Lung (tissue), 11 donors: ENCODE measurements at regions not wholly inside any gene's neighbourhood (a gene's known extent, or its start where the extent isn't known, plus 50 kb on each side); places are given as distances from the start of the nearest gene placed in this dataset.
A peak's percentile ranks its signal among the peaks of the same experiment; 100 is the strongest.

Experiments
- ATAC-seq: fragments of 200-7000 bp; cut with Tn5 transposase; one replicate; pipeline ENCODE4 v1.9.1; 2020; ENCODE audit warnings: moderate number of reproducible peaks; ENCODE audit not compliant: insufficient read depth, low FRiP score
- DNase-seq, 3 donors: peaks; one replicate each; pipeline ENCODE4 v3.0.0-alpha.2; 2013 to 2017
- H3K27ac ChIP-seq, 2 donors: one replicate each; pipeline ENCODE4 v1.5.1; 2013; ENCODE audit warnings: mild to moderate bottlenecking in 2 of 2, moderate library complexity in 2 of 2, control low read depth in 1 of 2, inconsistent platforms in 1 of 2, low read depth in 1 of 2, low read length in 1 of 2
- H3K27me3 ChIP-seq, 3 donors: one replicate each; pipeline ENCODE4 v1.5.1; 2013; ENCODE audit warnings: low read length in 2 of 3; ENCODE audit not compliant: control insufficient read depth in 3 of 3, insufficient read depth in 3 of 3
- H3K36me3 ChIP-seq, 4 donors: one replicate each; pipeline ENCODE4 v1.5.1; 2013; ENCODE audit warnings: low read length in 4 of 4, mild to moderate bottlenecking in 1 of 4, moderate library complexity in 1 of 4; ENCODE audit not compliant: control insufficient read depth in 4 of 4, insufficient read depth in 4 of 4
- H3K4me1 ChIP-seq, 5 donors: one replicate each; pipeline ENCODE4 v1.5.1; 2013; ENCODE audit warnings: low read length in 5 of 5, mild to moderate bottlenecking in 2 of 5, moderate library complexity in 1 of 5; ENCODE audit not compliant: control insufficient read depth in 5 of 5, insufficient read depth in 5 of 5
- H3K4me3 ChIP-seq: one replicate; pipeline ENCODE4 v1.5.1; 2013; ENCODE audit warnings: mild to moderate bottlenecking, control low read depth, moderate library complexity
- H3K9ac ChIP-seq, 2 donors: one replicate each; pipeline ENCODE4 v1.5.1; 2013; ENCODE audit warnings: low read length in 2 of 2, control low read depth in 1 of 2; ENCODE audit not compliant: insufficient read depth in 1 of 2
- H3K9me3 ChIP-seq, 4 donors: one replicate each; pipeline ENCODE4 v1.5.1; 2013; ENCODE audit warnings: low read length in 3 of 4, mild to moderate bottlenecking in 1 of 4, moderate library complexity in 1 of 4; ENCODE audit not compliant: control insufficient read depth in 4 of 4, insufficient read depth in 3 of 4
- CTCF ChIP-seq: IDR thresholded peaks from 2 replicates; pipeline ENCODE4 v1.5.1; 2012; ENCODE audit warnings: mild to moderate bottlenecking; ENCODE audit errors: control extremely low read depth, extremely low read depth
- WGBS, 2 donors: extraction: QIAGEN DNeasy Blood & Tissue Kit; methylation state at CpG; one replicate each; pipeline ENCODE4 v1.1.7; 2013; 5-methylcytosine and 5-hydroxymethylcytosine counted together
- donor health status: control.
- donor health status: control.
- donor health status: Bipolar disorder and iron deficiency.
- donor health status: healthy.
- donor health status: DM: yes; HTN: yes; CAD: no.

GRCh38 chr10:83685458-83685857 is 453.9 kb upstream of the GHITM start:
- H3K4me3 ChIP-seq = no peak overlapping the region
- 47 to 62% methylated on average over 5 of the region's 5 CpGs for WGBS, 2 donors

GRCh38 chr10:83691791-83692596 is 447.3 kb upstream of the GHITM start:
- DNase-seq (no peak), ATAC-seq (no peak)
- no peaks in the 10 kb centered on the region for H3K36me3 ChIP-seq
- H3K4me3 ChIP-seq = no peak overlapping the region
- no peaks in the 10 kb centered on the region for H3K27me3 ChIP-seq
- 66 to 84% methylated on average over 2 of the region's 2 CpGs for WGBS, 2 donors
- H3K27ac ChIP-seq = no peak overlapping the region
- H3K4me1 ChIP-seq = no peaks in the 10 kb centered on the region
- H3K9me3 ChIP-seq = peaks cover 0 to 3% (median 0%) of the 10 kb centered on the region in 4 donors
- TF ChIP-seq CTCF = no peak
- no peak overlapping the region for H3K9ac ChIP-seq

More at GRCh38 chr10:83685458-83685857, 453.9 kb upstream of the GHITM start:
- Histone ChIP-seq H3K27me3 (no peaks in the 10 kb centered on the region), H3K36me3 (no peaks in the 10 kb centered on the region), H3K4me1 (peaks cover 0 to 6% (median 0%) of the 10 kb centered on the region in 5 donors), H3K9me3 (no peaks in the 10 kb centered on the region), H3K9ac (no peak overlapping the region), H3K27ac (no peak overlapping the region)
- no peak for TF ChIP-seq CTCF
- DNase-seq (peak in 2 of 3 donors; percentile 45 to 75), ATAC-seq (no peak)

GRCh38 chr10:83698899-83699298 is 440.4 kb upstream of the GHITM start:
- H3K4me1 ChIP-seq = no peaks in the 10 kb centered on the region
- DNase-seq (no peak), ATAC-seq (no peak)
- H3K36me3 ChIP-seq = no peaks in the 10 kb centered on the region
- H3K27me3 ChIP-seq = no peaks in the 10 kb centered on the region
- TF ChIP-seq CTCF = no peak
- peaks cover 0 to 3% (median 0%) of the 10 kb centered on the region in 4 donors for H3K9me3 ChIP-seq
- H3K9ac ChIP-seq = no peak overlapping the region
- H3K27ac ChIP-seq = no peak overlapping the region
- WGBS, 2 donors = 77 to 80% methylated on average over 2 of the region's 2 CpGs
- no peak overlapping the region for H3K4me3 ChIP-seq
